GM18873 (cell line): ENCODE measurements at regions not wholly inside any gene's neighbourhood (a gene's known extent, or its start where the extent isn't known, plus 50 kb on each side); places are given as distances from the start of the nearest gene placed in this dataset.
A peak's percentile ranks its signal among the peaks of the same experiment; 100 is the strongest.

Experiments used
- ATAC-seq: cut with Tn5 transposase; IDR thresholded peaks from one replicate; pipeline ENCODE4 v1.9.1; 2021; ENCODE audit warnings: mild to moderate bottlenecking, moderate library complexity, moderate number of reproducible peaks; ENCODE audit not compliant: unreplicated experiment, low FRiP score

DNA sequence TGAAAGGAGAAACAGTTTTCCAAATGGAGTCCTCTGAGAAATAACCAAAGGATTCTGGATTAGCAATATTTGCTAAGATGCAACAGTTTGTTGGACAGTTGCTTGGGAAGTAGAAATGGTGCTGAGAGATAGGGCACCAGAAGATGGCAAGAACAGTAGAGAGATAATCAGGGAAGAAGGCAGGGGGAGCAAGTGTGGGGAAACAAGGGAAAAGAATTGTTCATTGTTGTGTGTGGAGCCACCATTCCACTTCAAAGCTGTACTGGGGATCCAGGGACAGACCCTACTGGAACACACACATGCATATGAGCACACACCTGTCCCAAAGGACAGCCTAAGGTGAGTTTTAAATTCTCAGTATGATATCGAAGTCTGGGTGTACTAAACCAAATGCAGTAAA is 152.5 kb downstream of the ZNF608 start:
- ATAC-seq = no peak

DNA sequence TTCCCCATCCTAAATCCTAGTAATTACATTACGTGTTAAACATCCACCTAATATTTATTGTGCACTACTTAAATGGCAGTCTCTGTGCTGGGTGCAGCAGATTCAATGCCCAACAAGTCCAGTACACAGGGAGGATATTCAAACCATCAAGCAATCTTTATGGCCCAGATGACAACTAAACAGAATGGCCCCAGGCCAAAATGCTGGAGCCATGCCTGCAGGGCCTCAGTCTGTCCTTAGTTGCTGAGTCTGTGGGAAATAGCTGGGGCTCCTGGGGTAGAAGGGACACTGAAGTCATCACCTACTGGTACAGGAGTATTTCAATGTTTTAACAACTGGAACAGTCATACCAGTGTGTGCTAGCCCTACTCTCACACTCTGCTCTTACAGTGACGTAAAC is 153.5 kb downstream of the ZNF608 start:
- ATAC-seq = no peak

DNA sequence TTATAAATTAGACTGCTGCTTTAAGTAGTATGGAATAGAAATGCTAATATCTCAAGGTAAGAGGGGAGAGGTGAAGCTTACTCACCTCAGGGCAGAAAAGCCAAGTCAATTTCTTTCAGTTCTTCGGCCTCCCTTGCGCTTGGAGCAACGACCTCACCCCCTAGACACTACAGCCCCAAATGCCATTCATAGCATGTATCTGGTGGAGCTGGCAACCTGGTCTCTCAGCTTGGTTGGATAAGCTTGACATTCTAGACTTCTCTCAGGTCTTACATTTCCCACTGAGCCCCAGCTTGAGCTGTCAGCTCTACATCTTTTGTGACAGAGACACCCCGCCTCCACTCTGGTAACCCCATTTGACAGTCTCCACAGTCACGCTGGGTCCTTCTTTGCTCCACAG is 154.9 kb downstream of the ZNF608 start:
- no peak for ATAC-seq

DNA sequence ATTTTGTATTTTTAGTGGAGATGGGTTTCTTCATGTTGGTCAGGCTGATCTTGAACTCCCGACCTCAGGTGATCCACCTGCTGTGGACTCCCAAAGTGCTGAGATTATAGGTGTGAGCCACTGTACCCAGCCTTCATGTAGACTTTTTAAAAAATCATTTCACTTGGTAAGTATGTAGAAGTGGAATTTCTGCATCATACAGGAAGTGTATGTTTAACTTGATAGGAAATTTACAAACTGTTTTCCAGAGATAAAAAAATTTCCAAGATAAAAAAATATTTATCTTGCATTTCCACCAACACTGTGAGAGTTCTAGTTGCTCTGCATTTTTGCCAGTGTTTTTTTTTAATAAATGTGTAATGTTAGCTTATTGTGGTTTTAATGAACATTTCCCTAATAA is 155.8 kb downstream of the ZNF608 start:
- no peak for ATAC-seq

DNA sequence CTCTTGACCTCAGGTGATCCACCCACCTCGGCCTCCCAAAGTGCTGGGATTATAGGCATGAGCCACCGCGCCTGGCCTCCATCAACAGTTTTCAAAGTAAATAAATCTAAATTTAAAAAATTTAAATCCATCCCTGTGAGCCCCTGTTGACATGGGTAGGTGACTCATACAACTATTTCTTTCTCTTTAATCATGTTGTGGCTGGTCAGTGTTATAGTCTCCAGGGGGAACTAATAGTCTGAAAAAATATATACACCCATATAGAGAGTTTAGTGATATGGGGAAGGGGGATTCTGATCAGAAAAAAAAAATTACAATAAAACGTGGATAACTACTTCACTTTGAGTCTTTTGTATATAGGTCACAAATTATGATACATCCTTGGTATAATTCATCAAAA is 159.2 kb downstream of the ZNF608 start:
- no peak for ATAC-seq

DNA sequence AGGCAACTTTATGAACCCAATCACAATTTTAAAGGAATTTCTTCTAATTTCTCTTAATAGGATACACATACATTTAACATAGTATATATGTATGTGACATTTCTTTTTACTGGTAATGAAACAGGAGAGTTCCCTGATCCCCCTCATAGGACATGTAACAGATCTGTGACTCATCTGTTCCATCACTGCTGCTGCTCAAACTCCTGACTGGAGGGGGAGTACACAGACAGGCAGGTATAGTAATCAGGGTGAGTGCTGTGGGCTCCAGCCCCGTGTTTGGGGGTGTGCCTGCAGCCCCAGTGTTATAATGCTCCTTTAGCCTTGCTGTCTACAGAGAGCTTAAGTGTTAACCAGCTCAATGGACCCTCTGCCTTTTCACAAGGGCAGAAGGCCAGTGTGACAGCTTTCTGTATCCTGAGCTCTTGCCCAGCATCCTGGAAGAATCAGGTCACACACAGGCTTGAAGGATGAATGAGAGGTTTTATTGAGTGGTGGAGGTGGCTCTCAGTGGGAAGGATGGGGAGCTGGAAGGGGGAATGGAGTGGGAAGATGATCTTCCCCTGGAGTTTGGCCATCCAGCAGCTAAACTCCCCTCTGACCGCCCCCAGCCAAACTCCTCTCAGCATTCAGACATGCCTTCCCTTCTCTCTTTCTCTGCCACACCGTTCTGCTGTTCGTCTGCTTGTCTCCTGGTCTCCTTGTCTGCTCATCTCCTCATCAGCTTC is 161.3 kb downstream of the ZNF608 start:
- no peak for ATAC-seq

DNA sequence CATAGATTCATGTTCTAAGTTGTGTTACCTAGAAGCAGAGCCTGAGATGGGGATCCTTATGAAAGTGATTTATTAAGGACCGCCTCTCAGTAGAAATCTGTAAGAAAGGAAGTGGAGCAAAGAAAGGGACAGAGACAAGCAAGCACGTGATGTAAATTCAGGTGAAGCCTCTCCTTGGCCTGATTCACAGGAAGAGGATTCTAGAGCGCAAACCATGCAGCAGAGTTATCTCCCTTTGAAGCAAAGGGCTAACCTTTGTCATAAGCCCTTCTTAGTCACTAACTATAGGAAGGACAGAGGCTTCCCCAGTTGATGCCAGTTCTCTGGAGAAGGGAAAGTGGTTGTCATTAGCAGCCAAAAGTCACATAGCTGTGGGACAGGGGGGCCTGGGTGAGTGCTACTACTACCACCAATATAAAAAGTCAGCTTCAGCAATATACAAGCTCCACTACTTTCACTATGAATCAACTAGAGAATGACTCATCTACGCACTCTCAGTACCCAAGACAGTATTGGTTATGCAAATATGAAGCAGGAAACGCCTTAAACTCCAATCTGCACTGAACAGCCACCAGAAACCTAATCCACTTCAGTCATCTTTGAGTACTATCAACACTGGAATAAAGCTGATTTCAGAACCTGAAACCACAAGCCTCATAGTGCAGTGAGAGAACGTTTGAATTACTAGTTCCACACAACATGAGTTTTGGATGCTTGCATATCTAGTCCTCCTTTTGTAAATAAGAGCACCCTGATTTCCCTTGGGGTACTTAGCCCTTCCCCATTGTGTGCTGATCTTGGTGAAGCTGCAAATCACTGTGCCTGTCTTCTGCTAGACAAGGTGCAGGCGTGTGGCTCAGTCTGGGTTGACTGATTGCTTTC is 162.7 kb downstream of the ZNF608 start:
- ATAC-seq = peak; percentile 99

DNA sequence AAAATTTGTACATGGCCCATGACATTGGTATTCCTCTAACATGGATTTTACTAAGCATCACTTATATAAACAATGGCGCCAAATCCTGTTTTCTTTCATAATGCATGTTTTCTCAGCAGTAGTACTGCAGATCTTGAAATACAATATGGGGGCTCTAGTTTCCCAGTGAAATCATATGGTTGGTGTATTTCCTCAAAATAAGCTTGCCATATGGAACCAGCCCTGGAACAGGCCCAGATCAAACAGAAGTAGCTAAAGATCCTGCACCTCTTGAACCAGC is 163.9 kb downstream of the ZNF608 start:
- no peak for ATAC-seq

DNA sequence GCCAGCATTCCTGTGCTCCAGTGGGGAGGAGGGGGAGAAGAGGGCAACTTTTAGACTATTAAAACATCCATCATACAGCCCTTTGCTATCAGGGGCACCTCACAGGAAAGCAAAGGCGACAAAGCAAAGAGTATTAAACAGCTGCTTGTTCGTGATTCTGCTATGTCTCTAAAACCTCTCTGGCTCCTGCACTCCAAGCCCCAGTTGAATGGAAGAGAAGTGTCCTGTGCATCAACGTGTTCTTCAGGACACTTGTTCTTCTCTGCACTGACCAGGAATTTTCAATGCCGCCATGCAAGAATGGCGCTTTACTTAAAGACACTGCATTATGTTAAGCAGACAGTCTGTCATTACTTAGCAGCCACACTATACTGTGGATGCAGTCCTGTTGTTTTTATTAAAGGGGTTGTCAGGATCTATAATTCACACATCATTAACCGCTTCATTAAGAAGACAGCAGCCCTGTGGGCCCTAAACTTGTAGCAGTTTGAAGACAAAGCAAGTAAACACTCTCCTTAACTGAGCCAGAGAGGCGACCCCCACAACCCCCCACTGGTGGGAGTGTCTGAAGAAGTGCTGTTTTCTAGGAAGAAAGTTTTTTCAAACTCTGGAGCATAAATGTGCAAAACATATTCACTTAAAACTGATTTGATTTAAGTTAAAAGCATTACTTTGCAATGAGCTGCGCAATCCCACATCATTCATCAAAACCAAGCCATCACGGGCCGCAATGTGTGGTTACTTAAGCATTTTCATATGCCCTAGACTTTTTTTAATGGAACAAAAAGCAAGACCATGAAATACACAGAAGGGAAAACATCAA is 164.5 kb downstream of the ZNF608 start:
- no peak for ATAC-seq

DNA sequence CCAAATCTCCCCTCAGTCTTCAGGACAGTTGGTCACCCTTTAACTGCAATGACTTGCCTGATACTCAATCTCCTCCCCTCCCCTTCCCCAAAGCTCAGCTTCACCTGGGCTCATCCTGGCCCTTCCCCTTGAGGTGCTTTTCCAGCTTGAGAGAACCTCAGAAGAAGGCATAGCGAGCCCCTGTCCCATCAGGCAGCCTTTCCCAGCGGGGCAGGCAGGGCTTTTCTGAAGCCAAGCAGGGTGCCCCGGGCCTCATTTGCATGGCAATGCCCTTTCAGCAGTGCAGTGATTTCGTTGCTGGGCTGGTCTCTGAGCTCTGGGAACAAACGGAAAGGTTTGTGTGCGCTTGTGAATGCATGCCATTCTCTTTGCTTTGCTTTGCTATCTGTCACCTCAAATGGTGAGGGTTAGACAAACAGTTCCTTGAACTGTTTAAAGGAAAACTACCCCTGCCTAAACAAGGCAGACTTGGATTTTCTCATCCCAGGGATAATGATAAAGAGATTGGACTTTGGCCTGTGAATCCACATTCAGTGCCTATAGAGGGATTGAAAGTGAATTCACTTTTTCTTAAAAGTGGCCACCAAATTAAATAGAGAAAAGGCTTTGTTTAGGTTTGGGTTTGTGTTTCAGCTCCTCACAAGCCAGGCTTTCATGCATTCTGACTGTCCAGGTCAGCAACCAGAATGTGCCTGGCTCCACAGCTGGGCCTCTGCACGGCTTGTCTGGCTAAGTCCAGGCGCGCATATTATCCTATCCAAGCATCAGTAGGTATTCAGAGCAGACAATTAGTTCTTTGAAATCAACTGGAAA is 165.3 kb downstream of the ZNF608 start:
- ATAC-seq = no peak

DNA sequence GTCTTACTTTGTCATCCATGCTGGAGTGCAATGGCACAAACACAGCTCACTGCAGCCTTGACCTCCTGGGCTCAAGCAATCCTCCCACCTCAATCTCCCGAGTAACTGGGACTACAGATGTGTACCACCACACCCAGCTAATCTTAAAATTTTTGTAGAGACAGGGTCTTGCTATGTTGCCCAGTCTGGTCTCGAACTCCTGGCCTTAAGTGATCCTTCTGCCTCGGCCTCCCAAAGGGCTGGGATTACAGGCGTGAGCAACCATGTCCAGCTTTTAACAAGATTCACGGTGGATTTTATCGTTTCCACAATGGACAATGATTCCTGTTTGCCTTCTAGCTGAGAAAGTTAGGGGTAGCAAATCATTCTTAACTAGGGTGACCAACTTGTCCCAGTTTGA is 165.9 kb downstream of the ZNF608 start:
- no peak for ATAC-seq

DNA sequence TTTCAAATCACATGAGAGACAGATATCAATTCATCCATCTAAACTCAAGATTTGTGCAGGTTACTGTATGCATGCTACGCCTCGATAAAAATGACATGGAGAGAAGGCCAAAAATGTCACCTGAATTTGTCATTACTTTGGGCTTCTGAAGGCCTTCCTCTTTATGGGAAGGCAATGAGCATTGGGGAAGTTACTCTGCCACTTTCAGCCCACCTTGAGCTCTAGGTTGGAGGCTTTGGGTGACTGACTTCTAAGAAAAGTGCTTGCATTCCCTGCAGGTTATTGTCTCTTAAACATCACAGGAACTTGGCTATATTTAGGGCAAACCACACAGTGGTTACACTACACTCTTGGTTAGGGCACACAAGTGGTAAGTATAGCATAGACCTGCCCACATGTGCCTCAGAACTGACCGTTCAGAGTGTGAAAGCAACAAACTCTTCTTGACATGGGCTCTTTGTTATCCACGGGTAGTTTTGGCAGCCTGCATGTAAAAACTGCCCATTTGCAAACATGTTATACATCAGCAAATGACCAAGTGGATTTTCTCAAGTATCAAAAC is 169.5 kb downstream of the ZNF608 start:
- peak; percentile 98 for ATAC-seq

DNA sequence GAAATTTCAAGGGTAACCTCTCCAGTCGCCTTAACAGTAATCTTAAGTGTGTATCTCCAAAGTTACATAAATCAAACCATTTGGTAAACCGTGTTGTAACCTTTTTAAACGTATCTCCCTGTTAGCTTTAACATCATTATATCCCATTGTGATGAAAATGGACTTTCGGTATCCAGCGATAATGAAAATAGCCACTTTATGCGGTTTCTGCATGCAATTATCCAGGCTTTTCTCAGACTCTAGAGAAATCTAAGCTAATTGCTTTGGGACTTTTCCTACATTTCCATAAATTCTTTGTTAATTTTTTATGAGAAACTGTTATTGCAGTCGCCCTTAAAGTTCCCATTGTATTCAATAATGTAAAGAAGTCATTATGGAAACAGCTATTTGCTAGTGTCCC is 170.7 kb downstream of the ZNF608 start:
- ATAC-seq = no peak

DNA sequence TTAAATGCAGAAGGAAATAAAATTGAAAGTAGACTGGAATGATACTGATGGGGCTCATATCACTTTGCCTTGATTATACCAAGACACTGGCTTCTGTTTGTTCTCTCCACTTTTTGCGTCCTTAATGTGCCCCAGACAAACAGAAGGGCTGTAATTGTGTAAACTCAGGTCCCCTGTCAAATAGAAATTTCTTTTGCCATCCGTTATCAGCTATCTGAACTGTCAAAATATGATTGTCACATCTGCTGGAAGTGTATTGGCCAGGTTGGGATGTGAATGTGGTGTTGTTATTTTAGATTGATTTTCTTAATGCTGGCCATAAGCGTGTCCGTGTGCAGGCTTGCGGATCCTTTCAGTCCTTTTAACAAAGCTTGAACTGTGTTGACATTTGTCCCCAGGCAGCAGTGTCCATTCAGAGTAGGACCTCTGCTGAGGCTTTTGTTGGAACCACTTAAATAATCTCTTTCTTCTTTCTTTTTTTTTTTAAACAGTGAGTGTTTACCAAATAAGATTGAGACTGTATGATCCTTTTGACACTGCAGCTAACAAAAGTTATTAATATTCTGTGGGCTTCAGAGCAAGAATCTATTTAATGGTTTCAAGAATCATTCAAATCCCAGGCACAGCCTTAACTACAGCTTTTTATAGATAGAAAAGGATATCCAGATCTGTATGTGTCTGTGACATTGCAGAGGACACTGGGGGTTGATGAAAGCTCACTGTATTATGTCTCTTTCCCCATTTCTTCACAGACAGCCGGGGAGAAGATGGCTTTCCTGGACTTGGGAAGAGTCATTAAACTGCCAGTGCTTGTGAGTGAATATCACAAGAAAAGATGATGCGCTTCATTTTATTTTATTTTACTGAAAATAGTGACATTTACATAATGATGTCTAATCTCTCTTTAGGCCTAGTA is 171.7 kb downstream of the ZNF608 start:
- ATAC-seq = no peak

DNA sequence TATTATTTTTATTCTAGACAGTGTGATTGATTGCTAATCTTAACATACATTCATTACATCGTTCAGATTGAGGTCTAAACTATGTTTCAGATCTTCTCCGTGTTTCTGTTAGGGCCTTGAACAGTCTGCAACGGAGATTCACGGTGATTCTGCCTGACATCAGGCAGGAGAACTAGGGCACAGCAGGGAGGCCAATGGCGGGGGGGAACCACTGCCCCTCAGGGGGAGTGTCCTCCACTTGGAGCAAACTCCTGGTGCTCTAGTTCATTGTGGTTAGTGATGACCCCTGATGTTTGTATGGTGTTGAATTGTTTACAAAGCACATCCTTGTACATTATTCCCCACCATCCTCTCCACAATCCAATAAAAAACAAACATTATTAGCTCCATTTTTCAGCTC is 173.5 kb downstream of the ZNF608 start:
- no peak for ATAC-seq

DNA sequence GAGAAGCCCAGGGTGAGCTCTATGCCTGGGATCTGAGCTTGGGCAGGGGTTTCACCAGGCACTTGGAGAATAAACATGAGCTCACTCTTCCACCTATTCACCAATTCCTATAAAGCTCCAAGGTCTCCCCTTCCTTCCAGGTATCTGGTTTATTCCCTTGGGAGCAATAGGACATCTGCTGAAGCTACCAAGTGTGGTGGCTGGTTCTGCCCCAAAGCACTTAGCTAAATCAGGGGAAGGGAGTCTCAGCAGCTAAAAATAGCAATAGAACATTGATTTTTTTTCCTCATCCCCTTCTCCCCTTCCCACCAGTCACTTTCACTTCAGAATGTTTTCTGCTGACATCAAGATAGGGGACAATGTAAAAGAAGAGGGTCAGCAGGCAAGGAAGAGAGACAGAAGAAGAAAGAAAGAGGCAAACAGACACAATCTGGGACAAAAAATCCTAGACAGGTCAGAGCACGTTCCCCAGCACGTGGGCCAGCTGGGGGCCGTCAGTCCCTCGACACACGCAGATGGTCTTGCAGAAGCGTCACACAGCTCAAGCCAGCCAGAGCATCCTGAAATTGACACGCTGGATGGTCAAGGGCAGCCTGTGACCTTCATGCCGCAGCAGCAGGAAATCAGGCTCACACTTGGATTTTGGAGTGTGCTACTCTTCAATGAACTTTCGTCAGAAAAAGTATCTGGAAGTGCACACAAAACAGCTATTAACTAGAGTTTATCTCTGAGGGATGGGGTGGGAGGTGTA is 176.0 kb downstream of the ZNF608 start:
- ATAC-seq = no peak

DNA sequence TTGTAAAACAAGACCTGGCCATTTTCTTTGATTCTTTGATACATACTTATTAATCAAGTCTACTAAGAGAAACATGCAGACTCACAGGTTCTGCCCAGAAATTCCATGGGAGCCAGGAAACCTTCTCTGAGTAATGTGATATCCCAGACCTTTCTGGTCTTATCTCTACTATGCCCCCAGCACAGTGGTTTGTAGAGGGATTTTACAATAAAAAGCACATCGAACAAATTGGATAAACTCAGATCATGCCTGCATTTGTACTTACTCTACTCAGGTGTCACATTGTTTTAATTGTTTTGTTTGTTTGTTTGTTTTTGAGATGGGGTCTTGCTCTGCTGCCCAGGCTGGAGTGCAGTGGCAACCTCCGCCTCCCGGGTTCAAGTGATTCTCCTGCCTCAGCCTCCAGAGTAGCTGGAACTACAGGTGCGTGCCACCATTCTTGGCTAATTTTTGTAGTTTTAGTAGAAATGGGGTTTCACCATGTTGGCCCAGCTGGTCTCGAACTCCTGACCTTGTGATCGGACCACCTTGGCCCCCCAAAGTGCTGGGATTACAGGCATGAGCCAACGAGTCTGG is 179.5 kb downstream of the ZNF608 start:
- no peak for ATAC-seq

DNA sequence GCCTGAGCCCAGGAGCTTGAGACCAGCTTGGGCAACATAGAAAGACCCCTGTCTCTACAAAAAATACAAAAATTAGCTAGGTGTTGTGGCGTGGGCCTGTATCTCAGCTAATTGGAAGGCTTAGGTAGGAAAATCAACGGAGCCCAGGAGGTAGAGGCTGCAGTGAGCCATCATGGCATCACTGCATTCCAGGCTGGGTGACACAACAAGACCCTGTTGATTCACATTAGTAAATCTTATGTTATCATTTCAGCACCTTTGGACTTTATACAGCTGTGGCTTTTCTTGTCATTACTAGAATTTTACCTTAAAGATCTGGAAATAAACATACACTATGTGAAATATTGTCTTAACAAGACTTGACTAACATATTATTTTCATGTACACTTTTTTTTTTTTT is 185.0 kb downstream of the ZNF608 start:
- ATAC-seq = no peak
